Stomach smooth muscle (tissue), 2 donors: ENCODE measurements at regions not wholly inside any gene's neighbourhood (a gene's known extent, or its start where the extent isn't known, plus 50 kb on each side); places are given as distances from the start of the nearest gene placed in this dataset.

Source experiments
- H3K27ac ChIP-seq: one replicate; pipeline ENCODE4 v1.7.0; 2013; ENCODE audit warnings: mild to moderate bottlenecking, low read length, inconsistent platforms
- H3K27me3 ChIP-seq, 2 donors: one replicate each; pipeline ENCODE4 v1.7.0; 2013; ENCODE audit warnings: low read length in 2 of 2; ENCODE audit not compliant: insufficient read depth in 2 of 2, control insufficient read depth in 1 of 2
- H3K36me3 ChIP-seq, 2 donors: one replicate each; pipeline ENCODE4 v1.7.0; 2013; ENCODE audit warnings: low read length in 2 of 2; ENCODE audit not compliant: control insufficient read depth in 2 of 2, insufficient read depth in 2 of 2
- H3K4me1 ChIP-seq: one replicate; pipeline ENCODE4 v1.7.0; 2013; ENCODE audit warnings: low read length; ENCODE audit not compliant: control insufficient read depth, insufficient read depth
- H3K4me3 ChIP-seq, 2 donors: one replicate each; pipeline ENCODE4 v1.7.0; 2013; ENCODE audit warnings: low read length in 2 of 2
- H3K9ac ChIP-seq, 2 donors: one replicate each; pipeline ENCODE4 v1.7.0; 2013; ENCODE audit warnings: low read length in 2 of 2, mild to moderate bottlenecking in 1 of 2
- H3K9me3 ChIP-seq, 2 donors: one replicate each; pipeline ENCODE4 v1.7.0; 2013; ENCODE audit warnings: low read length in 2 of 2; ENCODE audit not compliant: control insufficient read depth in 2 of 2
- donor health status: healthy.
- donor health status: Pancreatic carcinoma.

- H3K9ac ChIP-seq = no peak overlapping the region
- H3K4me3 ChIP-seq = no peak overlapping the region
- H3K4me1 ChIP-seq = no peaks in the 10 kb centered on the region
- H3K27me3 ChIP-seq = no peaks in the 10 kb centered on the region
- H3K36me3 ChIP-seq = no peaks in the 10 kb centered on the region
- no peak overlapping the region for H3K27ac ChIP-seq
- H3K9me3 ChIP-seq = no peaks in the 10 kb centered on the region
Measured at GRCh38 chr1:212542761-212543187, 65.8 kb upstream of the ATF3 start.

- no peak overlapping the region for H3K27ac ChIP-seq
- H3K9ac ChIP-seq = no peak overlapping the region
- no peaks in the 10 kb centered on the region for H3K27me3 ChIP-seq
- no peaks in the 10 kb centered on the region for H3K9me3 ChIP-seq
- H3K36me3 ChIP-seq = no peaks in the 10 kb centered on the region
- no peaks in the 10 kb centered on the region for H3K4me1 ChIP-seq
- H3K4me3 ChIP-seq = no peak overlapping the region
Measured at GRCh38 chr1:212544110-212544509, 64.5 kb upstream of the ATF3 start.

DNA sequence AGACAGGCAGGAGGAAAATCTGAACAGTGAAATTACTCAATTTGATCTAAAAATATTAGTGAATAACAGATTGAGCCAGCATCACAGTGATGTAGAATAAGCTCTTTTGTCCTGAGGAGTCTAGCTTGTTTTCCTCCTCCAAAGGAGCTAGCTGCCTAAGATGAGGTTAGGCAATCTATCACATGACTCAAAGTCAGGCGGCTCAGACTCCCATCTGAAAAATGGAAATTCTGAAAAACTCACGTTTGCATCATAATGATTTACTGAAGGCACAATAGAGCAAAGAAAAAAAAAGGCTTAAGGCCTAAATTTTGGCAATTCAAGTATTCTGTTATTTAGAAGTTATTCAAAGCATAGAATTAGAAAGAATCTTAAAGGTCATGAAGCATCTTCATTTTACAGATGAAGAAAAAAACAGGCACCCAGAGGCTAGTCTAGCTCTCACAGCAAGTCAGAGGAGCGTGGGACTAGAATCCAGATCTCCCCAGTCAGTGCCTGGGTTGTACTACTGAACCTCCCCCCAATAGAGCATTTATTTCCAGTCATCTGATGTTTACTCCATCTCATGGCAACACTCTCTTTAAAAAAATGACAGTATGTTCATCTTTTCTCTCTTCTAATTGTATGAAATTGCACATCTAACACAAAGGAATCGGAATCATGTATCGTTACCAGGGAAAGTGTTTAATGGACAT lies 62.5 kb upstream of the ATF3 start:
- no peak overlapping the region for H3K27ac ChIP-seq
- H3K4me3 ChIP-seq = no peak overlapping the region
- no peaks in the 10 kb centered on the region for H3K27me3 ChIP-seq
- no peak overlapping the region for H3K9ac ChIP-seq
- no peaks in the 10 kb centered on the region for H3K4me1 ChIP-seq
- no peaks in the 10 kb centered on the region for H3K36me3 ChIP-seq
- no peaks in the 10 kb centered on the region for H3K9me3 ChIP-seq

GRCh38 chr1:212549503-212550017 lies 59.0 kb upstream of the ATF3 start:
- Histone ChIP-seq H3K4me3 (no peak overlapping the region), H3K9ac (no peak overlapping the region), H3K27ac (no peak overlapping the region), H3K4me1 (no peaks in the 10 kb centered on the region), H3K36me3 (no peaks in the 10 kb centered on the region), H3K9me3 (no peaks in the 10 kb centered on the region), H3K27me3 (no peaks in the 10 kb centered on the region)

DNA sequence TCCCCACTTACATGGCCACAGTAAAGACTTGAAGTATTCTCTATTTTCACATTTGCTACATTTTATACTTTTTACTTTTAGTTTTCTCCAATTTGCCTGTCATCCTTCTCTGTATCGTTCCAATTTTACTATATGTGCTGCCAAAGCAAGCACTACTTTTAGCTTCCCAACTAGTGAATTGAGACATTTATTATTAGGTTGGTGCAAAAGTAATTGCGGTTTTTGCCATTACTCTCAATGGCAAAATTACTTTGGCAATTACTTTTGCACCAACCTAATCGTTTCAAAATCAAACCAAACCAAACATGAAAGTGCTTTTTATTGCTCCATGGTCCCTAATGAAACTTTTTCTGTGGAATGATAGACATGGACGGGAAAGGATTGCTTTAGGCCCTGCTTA lies 56.6 kb upstream of the ATF3 start:
- no peaks in the 10 kb centered on the region for H3K36me3 ChIP-seq
- H3K9ac ChIP-seq = no peak overlapping the region
- H3K27ac ChIP-seq = no peak overlapping the region
- H3K27me3 ChIP-seq = no peaks in the 10 kb centered on the region
- H3K4me3 ChIP-seq = no peak overlapping the region
- no peaks in the 10 kb centered on the region for H3K9me3 ChIP-seq
- H3K4me1 ChIP-seq = no peaks in the 10 kb centered on the region

- no peaks in the 10 kb centered on the region for H3K27me3 ChIP-seq
- H3K4me3 ChIP-seq = no peak overlapping the region
- no peak overlapping the region for H3K9ac ChIP-seq
- no peaks in the 10 kb centered on the region for H3K9me3 ChIP-seq
- H3K36me3 ChIP-seq = no peaks in the 10 kb centered on the region
- H3K27ac ChIP-seq = no peak overlapping the region
- peaks cover 8% of the 10 kb centered on the region for H3K4me1 ChIP-seq
Measured at GRCh38 chr1:212553676-212554075, 54.9 kb upstream of the ATF3 start.

GRCh38 chr1:212554401-212554800 lies 54.2 kb upstream of the ATF3 start:
- Histone ChIP-seq H3K4me1 (peaks cover 12% of the 10 kb centered on the region), H3K27me3 (no peaks in the 10 kb centered on the region), H3K9ac (no peak overlapping the region), H3K9me3 (no peaks in the 10 kb centered on the region), H3K36me3 (no peaks in the 10 kb centered on the region), H3K27ac (no peak overlapping the region), H3K4me3 (no peak overlapping the region)

DNA sequence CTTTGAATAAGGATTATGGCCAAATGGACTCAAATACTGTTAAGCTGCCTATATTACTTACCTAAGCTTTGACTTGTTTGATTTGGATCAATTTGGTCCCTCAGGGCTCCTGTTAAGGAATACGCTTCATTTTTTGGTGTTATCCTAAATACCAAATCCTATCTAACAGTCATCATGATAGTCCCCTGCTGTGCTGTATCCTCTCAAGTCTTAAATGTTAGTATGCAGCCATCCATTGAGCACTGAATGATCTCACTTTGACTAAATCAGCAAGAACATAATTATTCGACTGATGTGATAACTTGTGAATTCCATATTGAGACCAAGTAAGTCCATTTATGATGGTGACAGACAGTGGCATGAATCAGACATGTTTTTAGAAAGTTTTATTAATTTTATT lies 53.1 kb upstream of the ATF3 start:
- Histone ChIP-seq H3K27ac (no peak overlapping the region), H3K9me3 (no peaks in the 10 kb centered on the region)

GRCh38 chr1:212556822-212557549 lies 51.6 kb upstream of the ATF3 start:
- H3K27ac ChIP-seq = no peak overlapping the region
- no peaks in the 10 kb centered on the region for H3K27me3 ChIP-seq
- H3K36me3 ChIP-seq = no peaks in the 10 kb centered on the region
- H3K9ac ChIP-seq = no peak overlapping the region
- H3K9me3 ChIP-seq = no peaks in the 10 kb centered on the region
- no peak overlapping the region for H3K4me3 ChIP-seq
- peaks cover 16% of the 10 kb centered on the region for H3K4me1 ChIP-seq

More for the DNA sequence above, 53.1 kb upstream of the ATF3 start:
- Histone ChIP-seq H3K4me1 (peaks cover 12% of the 10 kb centered on the region), H3K27me3 (no peaks in the 10 kb centered on the region), H3K36me3 (no peaks in the 10 kb centered on the region), H3K9ac (no peak overlapping the region), H3K4me3 (no peak overlapping the region)

GRCh38 chr1:212557739-212558692 lies 50.5 kb upstream of the ATF3 start:
- peak overlapping the region; percentile 57 to 81 for H3K4me3 ChIP-seq

More at GRCh38 chr1:212557739-212558692, 50.5 kb upstream of the ATF3 start:
- H3K9me3 ChIP-seq = no peaks in the 10 kb centered on the region
- peak overlapping the region; percentile 66 to 78 for H3K9ac ChIP-seq
- no peaks in the 10 kb centered on the region for H3K36me3 ChIP-seq
- H3K27me3 ChIP-seq = no peaks in the 10 kb centered on the region
- H3K4me1 ChIP-seq = peaks cover 16% of the 10 kb centered on the region
- peak overlapping the region; percentile 75 for H3K27ac ChIP-seq
